Stromal cell of bone marrow (primary cell): ENCODE measurements at regions not wholly inside any gene's neighbourhood (a gene's known extent, or its start where the extent isn't known, plus 50 kb on each side); places are given as distances from the start of the nearest gene placed in this dataset.

Experiments used
- DNase-seq: peaks from one replicate; pipeline ENCODE4 v3.0.0-alpha.2; 2012; ENCODE audit warnings: low read depth

- no peak for DNase-seq
These were observed 1290.9 kb downstream of the BRD1 start for GRCh38 chr22:48536541-48537342.

- no peak for DNase-seq
These were observed 1291.7 kb downstream of the BRD1 start for GRCh38 chr22:48535868-48536540.

- no peak for DNase-seq
These were observed 1293.2 kb downstream of the BRD1 start for GRCh38 chr22:48534395-48534958.

GRCh38 chr22:48532986-48533385 lies 1294.7 kb downstream of the BRD1 start:
- DNase-seq = no peak

- no peak for DNase-seq
These were observed 1295.8 kb downstream of the BRD1 start for GRCh38 chr22:48531761-48532435.

- DNase-seq = no peak
These were observed 1296.6 kb downstream of the BRD1 start for GRCh38 chr22:48531108-48531507.

GRCh38 chr22:48530666-48531065 lies 1297.0 kb downstream of the BRD1 start:
- DNase-seq = no peak

GRCh38 chr22:48528221-48528915 lies 1299.3 kb downstream of the BRD1 start:
- DNase-seq = no peak

- DNase-seq = no peak
These were observed 1303.9 kb downstream of the BRD1 start for GRCh38 chr22:48523761-48524160.

GRCh38 chr22:48523091-48523490 lies 1304.6 kb downstream of the BRD1 start:
- DNase-seq = no peak

GRCh38 chr22:48522271-48522670 lies 1305.4 kb downstream of the BRD1 start:
- DNase-seq = no peak

- no peak for DNase-seq
These were observed 1306.6 kb downstream of the BRD1 start for GRCh38 chr22:48520884-48521588.

GRCh38 chr22:48520207-48520606 lies 1307.5 kb downstream of the BRD1 start:
- no peak for DNase-seq

GRCh38 chr22:48517039-48518030 lies 1310.3 kb downstream of the BRD1 start:
- DNase-seq = no peak

GRCh38 chr22:48516571-48516970 lies 1311.1 kb downstream of the BRD1 start:
- no peak for DNase-seq

GRCh38 chr22:48515571-48516200 lies 1312.0 kb downstream of the BRD1 start:
- DNase-seq = no peak

- DNase-seq = no peak
These were observed 1313.7 kb downstream of the BRD1 start for GRCh38 chr22:48513929-48514328.

- DNase-seq = no peak
These were observed 1314.2 kb downstream of the BRD1 start for GRCh38 chr22:48513446-48513845.

- no peak for DNase-seq
These were observed 1315.8 kb downstream of the BRD1 start for GRCh38 chr22:48511781-48512327.
